Prostate gland (tissue), 2 donors: ENCODE measurements at regions not wholly inside any gene's neighbourhood (a gene's known extent, or its start where the extent isn't known, plus 50 kb on each side); places are given as distances from the start of the nearest gene placed in this dataset.

Experiments
- CTCF ChIP-seq, 4 experiments: fragments of 200-600 bp in 2 of 4; fragments of 450-650 bp in 2 of 4; sonication (generic) in 2 of 4; IDR thresholded peaks; 1 replicate in 3 of 4; 2 replicates in 1 of 4; pipeline ENCODE4 v1.5.1; 2016 to 2019; ENCODE audit warnings: antibody characterized with exemption in 4 of 4, mild to moderate bottlenecking in 2 of 4, moderate library complexity in 2 of 4
- POLR2A ChIP-seq: fragments of 450-650 bp; IDR thresholded peaks from one replicate; pipeline ENCODE4 v1.6.1; 2016; ENCODE audit warnings: antibody characterized with exemption, mild to moderate bottlenecking
- POLR2AphosphoS5 ChIP-seq: sonication (generic); formaldehyde crosslinking; IDR thresholded peaks from one replicate; pipeline ENCODE4 v1.6.1; 2017; ENCODE audit warnings: antibody characterized with exemption

- TF ChIP-seq CTCF (IDR thresholded peaks at IDR 0.05) (no peak), POLR2AphosphoS5 (no peak), POLR2A (no peak)
Measured at GRCh38 chr2:211089127-211089526, 532.7 kb downstream of the CPS1 start.
